ENCODE measurements at regions not wholly inside any gene's neighbourhood (a gene's known extent, or its start where the extent isn't known, plus 50 kb on each side); places are given as distances from the start of the nearest gene placed in this dataset.
"Not testable (repeated sequence)": the region's sequence is repeated elsewhere in the genome, so short reads cannot be mapped to it uniquely, and the experiment has no call there.

DNA sequence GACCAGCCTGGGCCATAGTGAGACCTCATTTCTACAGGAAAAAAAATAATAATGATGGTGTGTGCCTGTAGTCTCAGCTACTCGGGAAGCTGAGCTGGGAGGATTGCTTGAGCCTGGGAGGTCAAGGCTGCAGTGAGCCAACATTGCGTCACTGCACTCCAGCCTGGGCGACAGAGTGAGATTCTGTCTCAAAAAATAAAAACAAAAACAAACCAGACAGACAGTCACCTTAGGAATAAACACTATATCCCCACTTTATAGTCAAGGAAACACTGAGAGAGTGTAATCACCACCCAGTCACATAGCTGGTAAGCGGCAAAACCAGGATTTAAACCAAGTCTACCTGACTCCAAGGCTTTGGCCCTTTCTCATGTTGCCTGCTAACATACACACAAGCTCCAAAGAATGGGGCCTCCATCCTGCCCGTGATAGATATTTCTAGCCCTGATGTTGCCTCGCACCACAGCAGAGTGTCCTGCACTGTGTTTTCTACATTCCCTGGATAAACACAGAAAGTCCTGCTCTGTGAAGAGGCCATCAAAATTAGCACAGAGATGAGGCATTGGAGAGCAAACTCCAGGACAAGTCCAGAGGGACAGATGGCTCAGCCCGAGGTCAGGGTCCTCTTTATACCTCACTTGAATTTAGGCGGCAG lies 66.1 kb upstream of the SMURF2 start:
- DNase-seq (ENCODE audit: low read depth in 2 of 2), result peak in 1 of 2 donors; percentile 32

DNA sequence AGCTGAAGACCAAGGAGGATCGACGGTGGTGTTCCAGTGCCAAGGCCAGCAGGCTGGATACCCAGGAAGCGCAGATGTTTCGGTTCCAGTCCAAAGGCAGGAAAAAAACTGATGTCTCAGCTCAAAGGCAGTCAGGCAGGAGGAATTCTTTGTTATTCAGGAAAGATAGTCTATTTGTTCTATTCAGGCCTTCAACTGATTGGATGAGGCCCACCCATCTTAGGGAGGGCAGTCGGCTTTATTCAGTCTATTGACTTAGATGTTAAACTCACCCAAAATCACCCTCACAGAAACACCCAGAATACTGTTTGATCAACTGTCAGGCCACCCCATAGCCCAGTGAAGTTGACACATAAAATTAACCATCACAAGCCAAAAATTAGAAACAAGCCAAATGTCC lies 63.9 kb upstream of the SMURF2 start:
- DNase-seq (ENCODE audit: low read depth in 2 of 2), result peak in 1 of 2 donors; percentile 42

DNA sequence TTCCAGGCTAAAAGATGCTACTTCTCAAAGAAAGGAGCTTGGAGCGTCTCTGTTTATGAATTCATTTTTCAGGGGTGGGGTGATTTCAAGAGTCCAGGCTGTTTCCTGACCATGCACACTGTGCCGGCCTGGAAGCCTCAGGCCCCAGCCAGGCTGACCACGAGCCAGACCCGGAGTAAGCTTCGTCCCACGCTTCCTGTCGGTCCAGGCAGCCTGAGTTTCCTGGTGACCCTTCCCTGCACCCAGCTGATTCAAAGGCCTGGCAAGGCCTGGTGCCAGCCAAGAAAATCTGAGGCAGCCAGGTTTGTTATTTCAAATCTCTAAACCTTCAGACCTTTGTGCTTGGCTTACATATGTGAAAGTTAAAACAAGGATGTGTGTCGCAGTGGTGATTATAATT lies 62.1 kb upstream of the SMURF2 start:
- peak; percentile 80 to 95 for DNase-seq (ENCODE audit: low read depth in 2 of 2)

DNA sequence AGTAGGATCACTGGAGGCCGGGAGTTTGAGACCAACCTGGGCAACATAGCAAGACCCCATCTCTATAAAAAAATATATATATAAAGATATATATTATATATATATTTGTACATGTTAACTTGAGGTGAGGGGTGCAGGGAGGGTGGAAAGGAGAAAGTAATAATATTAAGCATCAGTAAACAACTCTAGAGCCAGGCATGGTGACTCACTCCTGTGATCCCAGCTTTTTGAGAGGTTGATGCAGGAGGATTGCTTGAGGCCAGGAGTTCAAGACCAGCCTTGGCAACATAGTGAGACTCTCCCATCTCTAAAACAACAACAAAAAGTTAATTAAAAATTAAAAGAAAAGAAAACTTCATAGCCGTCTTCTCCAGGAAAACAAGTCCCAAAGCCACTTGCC lies 61.7 kb upstream of the SMURF2 start:
- peak in 1 of 2 donors; percentile 54 for DNase-seq (ENCODE audit: low read depth in 2 of 2)

DNA sequence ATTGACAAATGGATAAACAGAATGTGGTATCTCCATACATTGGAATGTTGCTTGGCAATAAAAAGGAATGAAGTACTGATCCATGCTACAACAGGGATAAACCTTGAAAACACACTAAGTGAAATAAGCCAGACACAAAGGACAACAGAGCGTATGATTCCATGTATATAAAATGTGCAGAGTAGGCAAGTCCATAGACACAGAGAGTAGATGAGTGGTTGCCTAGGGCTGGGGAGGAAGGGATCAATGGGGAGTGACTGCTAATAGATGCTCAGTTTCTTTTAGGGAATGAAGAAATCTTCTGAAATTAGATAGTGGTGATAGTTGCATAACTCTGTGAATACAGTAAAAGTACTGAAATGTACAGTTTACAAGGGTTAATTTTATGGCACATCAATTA lies 59.4 kb upstream of the SMURF2 start:
- not testable (repeated sequence) for DNase-seq (ENCODE audit: low read depth in 2 of 2)

DNA sequence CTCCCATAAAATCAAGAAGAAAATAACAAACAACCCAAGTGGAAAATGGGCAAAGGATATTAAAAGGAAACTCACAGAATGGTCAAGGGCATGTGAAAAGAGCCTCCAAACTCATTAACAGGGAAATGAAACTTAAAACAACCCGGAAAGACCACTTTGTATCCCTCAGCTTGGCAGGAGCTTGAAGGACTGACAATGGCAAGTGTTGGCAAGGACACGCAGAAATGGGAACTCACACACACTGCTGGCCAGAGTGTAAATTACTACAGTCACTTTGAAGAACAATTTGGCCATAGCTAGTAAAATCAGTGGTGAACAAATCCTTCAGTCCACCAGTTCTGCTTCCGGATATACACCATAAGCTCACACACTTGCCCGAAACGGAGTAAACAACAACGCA lies 58.1 kb upstream of the SMURF2 start:
- DNase-seq (ENCODE audit: low read depth in 2 of 2), result peak; percentile 56 to 60

DNA sequence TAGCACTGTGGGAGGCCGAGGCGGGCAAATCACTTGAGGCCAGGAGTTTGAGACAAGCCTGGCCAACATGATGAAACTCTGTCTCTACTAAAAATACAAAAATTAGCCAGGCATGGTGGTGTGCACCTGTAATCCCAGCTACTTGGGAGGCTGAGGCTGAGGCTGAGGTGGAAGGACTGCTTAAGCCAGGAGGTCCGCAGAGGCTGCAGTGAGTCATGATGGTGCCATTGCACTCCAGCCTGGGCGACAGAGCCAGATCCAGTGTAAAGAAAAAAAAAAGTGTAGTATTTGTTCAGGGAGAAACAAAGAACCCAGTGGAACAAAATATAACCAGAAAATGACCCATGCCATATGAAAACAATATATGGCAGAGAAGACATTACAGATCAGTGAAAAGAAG lies 57.4 kb upstream of the SMURF2 start:
- peak; percentile 39 to 57 for DNase-seq (ENCODE audit: low read depth in 2 of 2)

DNA sequence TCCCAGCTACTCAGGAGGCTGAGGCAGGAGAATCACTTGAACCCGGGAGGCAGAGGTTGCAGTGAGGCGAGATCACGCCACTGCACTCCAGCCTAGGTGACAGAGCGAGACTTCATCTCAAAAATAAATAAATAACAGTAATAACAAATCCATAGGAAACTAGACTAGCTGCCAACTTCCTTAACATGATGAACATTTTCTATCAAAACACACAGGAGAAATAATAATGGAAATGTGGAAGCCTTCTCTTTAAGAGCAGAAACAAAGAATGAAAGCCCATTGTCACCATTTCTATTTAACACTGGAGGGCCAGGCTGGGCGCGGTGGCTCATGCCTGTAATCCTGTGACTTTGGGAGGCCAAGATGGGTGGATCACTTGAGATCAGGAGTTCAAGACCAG lies 56.7 kb upstream of the SMURF2 start:
- DNase-seq (ENCODE audit: low read depth in 2 of 2), result peak in 1 of 2 donors; percentile 66

DNA sequence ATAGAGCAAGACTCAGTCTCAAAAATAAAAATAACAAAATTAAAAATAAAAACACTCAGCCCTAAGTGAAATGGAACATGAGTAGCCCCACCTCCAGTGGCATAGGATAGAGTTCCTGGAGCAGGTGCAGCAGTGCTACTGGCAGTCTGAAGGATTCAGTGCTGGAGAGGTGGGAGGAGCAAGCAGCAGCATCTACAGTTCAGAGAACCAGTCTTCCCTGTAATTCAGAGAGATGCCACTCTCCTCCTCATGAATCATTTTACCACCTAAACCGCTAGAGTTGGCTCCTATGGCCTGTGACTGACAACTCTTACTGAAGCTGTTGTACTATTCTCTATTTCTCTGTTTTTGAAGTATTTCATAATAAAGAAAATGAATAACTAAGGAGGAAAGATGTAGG lies 56.0 kb upstream of the SMURF2 start:
- no peak for DNase-seq (ENCODE audit: low read depth in 2 of 2)

DNA sequence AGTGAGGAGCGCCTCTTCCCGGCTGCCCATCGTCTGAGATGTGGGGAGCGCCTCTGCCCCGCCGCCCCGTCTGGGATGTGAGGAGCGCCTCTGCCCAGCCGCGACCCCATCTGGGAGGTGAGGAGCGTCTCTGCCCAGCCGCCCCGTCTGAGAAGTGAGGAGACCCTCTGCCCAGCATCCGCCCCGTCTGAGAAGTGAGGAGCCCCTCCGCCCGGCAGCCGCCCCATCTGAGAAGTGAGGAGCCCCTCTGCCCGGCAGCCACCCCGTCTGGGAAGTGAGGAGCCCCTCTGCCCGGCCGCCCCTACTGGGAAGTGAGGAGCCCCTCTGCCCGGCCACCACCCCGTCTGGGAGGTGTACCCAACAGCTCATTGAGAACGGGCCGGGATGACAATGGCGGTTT lies 54.4 kb upstream of the SMURF2 start:
- not testable (repeated sequence) for DNase-seq (ENCODE audit: low read depth in 2 of 2)

DNA sequence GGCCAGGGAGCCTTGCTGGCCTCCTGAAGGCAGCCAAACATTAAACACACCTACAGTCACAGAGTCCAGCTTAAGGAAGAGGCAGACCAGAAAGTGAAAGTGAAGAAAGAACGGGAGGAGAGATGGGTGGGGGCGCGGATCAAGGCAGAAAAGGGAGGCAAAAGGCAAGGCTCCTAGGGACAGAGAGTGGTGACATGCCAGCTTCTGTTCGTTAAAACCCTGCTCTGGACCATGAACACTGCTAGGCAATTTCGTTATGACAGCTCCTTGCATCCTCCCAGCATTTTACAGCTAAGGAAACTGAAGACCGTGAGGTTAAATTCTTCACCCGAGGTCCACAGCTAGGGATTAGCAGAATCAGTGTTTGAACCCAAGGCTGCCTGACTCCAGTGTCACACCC lies 51.7 kb upstream of the SMURF2 start:
- peak in 1 of 2 donors; percentile 49 for DNase-seq (ENCODE audit: low read depth in 2 of 2)

DNA sequence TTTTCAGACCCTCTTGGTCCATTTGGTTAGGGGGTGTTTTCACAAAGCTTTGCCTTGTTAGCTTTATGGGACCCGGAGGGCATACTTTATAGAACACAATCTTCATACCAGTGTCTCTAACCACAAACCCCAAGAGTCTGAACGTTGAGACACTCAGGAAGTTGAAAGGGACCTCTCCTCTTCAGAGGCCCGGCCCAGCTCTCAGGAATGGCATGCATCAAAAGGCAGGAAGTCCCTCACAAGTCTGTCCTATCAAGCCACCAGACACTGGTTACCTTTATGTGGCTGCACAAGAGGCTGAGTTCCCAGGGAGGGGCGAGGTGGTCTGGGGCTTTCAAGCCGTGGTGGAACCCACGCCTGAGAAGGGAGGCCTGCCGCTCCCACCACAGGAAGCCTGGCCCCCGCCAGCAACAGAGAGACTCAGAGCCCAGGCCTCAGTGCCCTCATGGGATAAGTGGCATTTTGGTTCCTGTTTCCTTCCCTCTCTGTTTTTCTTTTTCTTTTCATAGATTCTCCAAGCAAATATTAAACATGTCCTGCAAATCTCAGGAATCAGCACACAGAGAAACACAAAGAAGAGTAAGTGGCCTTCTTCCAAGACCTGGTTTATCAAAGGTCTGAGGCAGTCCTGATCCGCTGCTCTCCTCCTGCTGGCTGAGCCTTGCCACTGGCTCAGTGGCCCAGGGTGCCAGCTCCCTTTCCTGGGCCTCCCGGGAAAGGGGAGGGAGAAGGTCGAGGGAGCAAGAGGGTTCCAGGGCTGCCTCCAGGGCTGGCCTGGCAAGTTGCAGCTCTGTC lies 50.6 kb upstream of the SMURF2 start:
- DNase-seq (ENCODE audit: low read depth in 2 of 2), result not testable (repeated sequence)

All from lung microvascular endothelial cell (primary cell).